Skeletal muscle satellite cell (primary cell): ENCODE measurements at regions not wholly inside any gene's neighbourhood (a gene's known extent, or its start where the extent isn't known, plus 50 kb on each side); places are given as distances from the start of the nearest gene placed in this dataset.
"Not testable (repeated sequence)": the region's sequence is repeated elsewhere in the genome, so short reads cannot be mapped to it uniquely, and the experiment has no call there.

Experiments
- H3K27me3 ChIP-seq: 2 replicates; pipeline ENCODE4 v1.7.0; 2013; ENCODE audit warnings: low read length; ENCODE audit not compliant: control insufficient read depth, insufficient read depth
- H3K36me3 ChIP-seq: 2 replicates; pipeline ENCODE4 v1.7.0; 2013; ENCODE audit warnings: mild to moderate bottlenecking, control low read depth, low read length; ENCODE audit not compliant: insufficient read depth
- H3K4me1 ChIP-seq: 2 replicates; pipeline ENCODE4 v1.7.0; 2013; ENCODE audit warnings: low read length; ENCODE audit not compliant: control insufficient read depth, insufficient read depth
- H3K4me2 ChIP-seq: 2 replicates; pipeline ENCODE4 v1.7.0; 2013; ENCODE audit warnings: mild to moderate bottlenecking, low read length
- H3K4me3 ChIP-seq: 2 replicates; pipeline ENCODE4 v1.7.0; 2013; ENCODE audit warnings: low read length
- H3K9ac ChIP-seq: 2 replicates; pipeline ENCODE4 v1.7.0; 2013; ENCODE audit warnings: mild to moderate bottlenecking, low read depth, low read length, moderate library complexity
- H3K9me3 ChIP-seq: replicated peaks from 2 replicates; pipeline ENCODE4 v1.7.0; 2013; ENCODE audit warnings: mild to moderate bottlenecking, control low read depth, low read length

DNA sequence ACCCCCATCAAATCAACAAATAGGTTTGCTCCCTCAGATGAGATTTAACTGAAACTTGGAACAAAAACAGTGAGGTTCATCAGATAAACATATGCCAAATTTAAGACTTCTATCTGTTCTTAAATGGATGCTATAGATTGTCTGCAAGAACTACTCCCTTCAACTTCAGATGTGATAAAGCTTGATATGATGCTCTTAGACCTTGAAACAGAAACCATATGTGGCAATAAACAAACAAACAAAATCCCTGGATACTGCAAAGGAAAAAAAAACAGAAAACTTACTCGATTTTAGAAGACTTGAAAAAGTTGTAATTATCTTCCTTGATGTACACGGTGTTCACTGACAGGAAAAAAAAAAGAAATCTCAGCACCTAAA is 286.1 kb upstream of the USP25 start:
- Histone ChIP-seq H3K9me3 (no peaks in the 10 kb centered on the region), H3K4me3 (no peak overlapping the region), H3K36me3 (no peaks in the 10 kb centered on the region), H3K4me1 (peaks cover 16% of the 10 kb centered on the region), H3K9ac (no peak overlapping the region), H3K4me2 (no peak overlapping the region), H3K27me3 (no peaks in the 10 kb centered on the region)

DNA sequence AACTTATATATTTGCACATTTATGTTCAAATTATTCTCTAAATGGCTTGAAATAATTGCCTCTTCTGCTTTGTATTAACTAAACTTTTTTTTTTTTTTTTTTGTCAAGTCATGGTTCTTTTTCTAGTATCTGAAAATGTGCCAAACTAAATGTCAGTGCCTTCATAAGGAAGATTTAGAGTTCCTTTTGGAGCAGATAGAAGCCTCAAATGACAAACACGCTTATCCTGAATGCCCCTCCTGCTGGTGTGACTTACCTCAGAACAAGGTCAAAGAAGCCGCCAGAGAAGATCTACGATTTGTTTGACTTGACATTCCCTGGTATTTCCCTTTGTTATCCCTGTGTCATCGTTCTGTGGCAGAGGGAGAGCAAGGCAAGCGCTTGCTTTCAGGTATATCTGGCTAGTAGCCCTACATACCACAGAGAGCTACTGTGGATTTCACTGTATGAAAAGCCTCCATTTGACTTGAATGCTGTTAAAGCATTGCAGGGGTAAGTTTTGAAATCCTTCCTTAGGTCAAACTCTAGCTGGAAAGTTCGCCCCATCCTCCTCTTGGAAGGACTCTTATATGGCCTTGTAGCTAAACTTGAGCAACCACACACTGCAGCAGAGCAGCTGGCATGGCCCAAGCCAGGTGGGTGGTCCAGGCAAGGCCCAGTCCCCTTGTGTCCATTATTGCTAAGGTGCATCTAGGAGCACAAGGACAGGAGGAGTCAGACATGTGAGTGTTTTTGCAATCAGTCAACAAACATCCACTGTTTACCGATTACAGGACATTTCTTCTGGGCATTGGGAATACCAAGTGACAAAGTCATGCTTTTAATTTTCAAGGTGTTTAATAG is 285.4 kb upstream of the USP25 start:
- Histone ChIP-seq H3K4me1 (peaks cover 16% of the 10 kb centered on the region), H3K36me3 (no peaks in the 10 kb centered on the region), H3K4me2 (no peak overlapping the region), H3K4me3 (no peak overlapping the region), H3K9me3 (no peaks in the 10 kb centered on the region), H3K9ac (no peak overlapping the region), H3K27me3 (no peaks in the 10 kb centered on the region)

DNA sequence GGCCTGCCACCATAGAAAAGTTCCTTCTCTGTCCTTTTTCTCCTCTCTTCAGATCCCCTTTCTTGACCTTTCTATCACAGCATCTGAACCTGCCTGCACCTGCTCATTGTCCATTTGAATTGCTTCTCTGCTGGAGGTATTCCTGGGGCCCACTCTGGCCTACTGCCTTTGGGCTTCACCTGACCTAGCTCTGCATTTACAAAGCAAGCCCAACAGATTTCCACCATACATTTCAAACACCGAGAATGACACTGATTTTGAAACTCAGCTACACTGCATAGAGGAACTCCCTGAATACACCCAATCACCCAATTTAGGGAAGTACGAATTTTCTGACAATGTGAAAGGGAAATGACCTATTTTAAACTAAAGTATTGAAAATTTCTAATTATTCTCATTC is 284.5 kb upstream of the USP25 start:
- H3K9ac ChIP-seq: no peak overlapping the region
- H3K9me3 ChIP-seq: no peaks in the 10 kb centered on the region
- no peak overlapping the region for H3K4me2 ChIP-seq
- no peaks in the 10 kb centered on the region for H3K36me3 ChIP-seq
- no peak overlapping the region for H3K4me3 ChIP-seq
- H3K4me1 ChIP-seq: peaks cover 7% of the 10 kb centered on the region
- H3K27me3 ChIP-seq: no peaks in the 10 kb centered on the region

DNA sequence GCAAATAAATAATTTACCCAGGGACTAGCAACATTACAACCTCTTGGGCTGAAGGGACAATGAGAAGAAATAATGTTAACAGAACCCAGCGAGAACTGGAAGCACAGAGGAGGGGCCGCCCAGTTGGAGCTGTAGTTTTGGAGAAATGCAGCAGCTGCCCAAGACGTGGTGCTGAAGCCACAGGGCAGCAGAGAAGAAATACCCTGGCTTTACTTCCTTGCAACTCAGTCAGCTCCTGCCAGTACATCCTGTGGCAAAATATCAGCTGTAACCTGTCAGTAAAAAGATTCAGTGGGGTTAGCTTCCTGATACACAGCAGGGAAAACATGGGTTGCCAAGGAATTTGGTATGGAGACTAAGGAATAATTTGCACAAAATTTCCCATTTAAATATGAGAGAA is 283.6 kb upstream of the USP25 start:
- Histone ChIP-seq H3K36me3 (no peaks in the 10 kb centered on the region), H3K9me3 (no peaks in the 10 kb centered on the region), H3K4me2 (no peak overlapping the region), H3K9ac (no peak overlapping the region), H3K27me3 (no peaks in the 10 kb centered on the region), H3K4me3 (no peak overlapping the region), H3K4me1 (peaks cover 1% of the 10 kb centered on the region)

DNA sequence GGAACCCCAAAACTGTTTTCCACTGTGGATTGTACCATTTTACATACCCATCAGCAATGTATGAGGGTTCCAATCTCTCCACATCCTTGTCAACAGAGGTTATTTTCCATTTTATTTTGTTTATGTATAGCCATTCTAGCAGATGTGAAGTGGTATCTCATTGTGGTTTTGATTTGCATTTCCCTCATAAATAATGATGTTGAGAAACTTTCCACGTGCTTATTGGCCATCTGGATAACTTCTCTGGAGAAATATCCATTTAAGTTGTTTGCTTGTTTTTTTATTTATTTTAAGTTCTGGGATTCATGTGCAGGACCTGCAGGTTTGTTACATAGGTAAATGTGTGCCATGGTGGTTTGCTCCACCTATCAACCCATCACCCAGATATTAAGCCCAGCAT is 280.2 kb upstream of the USP25 start:
- Histone ChIP-seq H3K36me3 (no peaks in the 10 kb centered on the region), H3K9me3 (no peaks in the 10 kb centered on the region), H3K27me3 (no peaks in the 10 kb centered on the region), H3K9ac (no peak overlapping the region), H3K4me1 (no peaks in the 10 kb centered on the region), H3K4me3 (no peak overlapping the region), H3K4me2 (no peak overlapping the region)

DNA sequence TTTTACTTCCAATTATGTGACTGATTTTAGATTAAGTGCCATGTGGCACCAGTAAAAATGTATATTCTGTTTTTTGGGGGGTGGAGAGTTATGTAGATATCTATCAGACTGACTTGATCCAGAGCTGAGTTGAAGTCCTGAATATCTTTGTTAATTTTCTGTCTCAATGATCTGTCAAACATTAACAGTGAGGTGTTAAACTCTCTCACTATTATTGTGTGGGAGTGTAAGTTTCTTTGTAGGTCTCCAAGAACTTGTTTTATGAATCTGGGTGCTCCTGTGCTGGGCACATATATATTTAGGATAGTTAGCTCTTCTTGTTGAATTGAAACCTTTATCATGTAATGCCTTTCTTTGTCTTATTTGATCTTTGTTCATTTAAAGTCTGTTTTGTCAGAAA is 276.5 kb upstream of the USP25 start:
- Histone ChIP-seq H3K9ac (no peak overlapping the region), H3K27me3 (no peaks in the 10 kb centered on the region), H3K4me1 (no peaks in the 10 kb centered on the region), H3K9me3 (no peaks in the 10 kb centered on the region), H3K36me3 (no peaks in the 10 kb centered on the region), H3K4me2 (no peak overlapping the region), H3K4me3 (no peak overlapping the region)

DNA sequence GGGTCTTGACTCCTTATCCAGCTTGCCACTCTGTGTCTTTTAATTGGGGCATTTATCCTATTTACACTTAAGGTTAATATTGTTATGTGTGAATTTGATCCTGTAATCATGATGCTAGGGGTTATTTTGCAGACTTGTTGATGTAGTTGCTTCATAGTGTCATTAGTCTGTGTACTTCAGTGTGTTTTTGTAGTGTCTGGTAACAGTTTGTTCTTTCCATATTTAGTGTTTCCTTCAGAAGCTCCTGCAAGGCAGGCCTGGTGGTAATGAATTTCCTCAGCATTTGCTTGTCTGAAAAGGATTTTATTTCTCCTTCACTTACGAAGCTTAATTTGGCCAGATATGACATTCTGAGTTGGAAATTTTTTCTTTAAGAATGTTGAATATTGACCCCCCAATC is 276.0 kb upstream of the USP25 start:
- H3K36me3 ChIP-seq, H3K4me1 ChIP-seq, H3K4me3 ChIP-seq, H3K4me2 ChIP-seq, H3K9ac ChIP-seq, H3K9me3 ChIP-seq, H3K27me3 ChIP-seq: not testable (repeated sequence)

DNA sequence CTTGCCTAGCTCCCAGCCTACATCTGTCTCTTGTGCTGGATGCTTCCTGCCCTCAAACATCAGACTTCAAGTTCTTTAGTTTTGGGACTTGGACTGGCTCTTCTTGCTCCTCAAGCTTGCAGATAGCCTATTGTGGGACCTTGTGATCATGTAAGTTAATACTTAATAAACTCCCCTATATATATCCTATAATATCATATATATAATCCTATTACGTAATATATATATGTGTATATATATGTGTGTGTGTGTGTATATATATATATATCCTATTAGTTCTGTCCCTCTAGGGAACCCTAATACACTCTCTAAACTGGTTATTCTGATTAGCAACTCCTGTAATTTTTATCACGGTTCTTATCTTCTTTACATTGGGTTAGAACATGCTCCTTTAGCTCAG is 274.9 kb upstream of the USP25 start:
- not testable (repeated sequence) for H3K27me3 ChIP-seq, H3K4me1 ChIP-seq, H3K9ac ChIP-seq, H3K4me3 ChIP-seq, H3K4me2 ChIP-seq, H3K36me3 ChIP-seq, H3K9me3 ChIP-seq

DNA sequence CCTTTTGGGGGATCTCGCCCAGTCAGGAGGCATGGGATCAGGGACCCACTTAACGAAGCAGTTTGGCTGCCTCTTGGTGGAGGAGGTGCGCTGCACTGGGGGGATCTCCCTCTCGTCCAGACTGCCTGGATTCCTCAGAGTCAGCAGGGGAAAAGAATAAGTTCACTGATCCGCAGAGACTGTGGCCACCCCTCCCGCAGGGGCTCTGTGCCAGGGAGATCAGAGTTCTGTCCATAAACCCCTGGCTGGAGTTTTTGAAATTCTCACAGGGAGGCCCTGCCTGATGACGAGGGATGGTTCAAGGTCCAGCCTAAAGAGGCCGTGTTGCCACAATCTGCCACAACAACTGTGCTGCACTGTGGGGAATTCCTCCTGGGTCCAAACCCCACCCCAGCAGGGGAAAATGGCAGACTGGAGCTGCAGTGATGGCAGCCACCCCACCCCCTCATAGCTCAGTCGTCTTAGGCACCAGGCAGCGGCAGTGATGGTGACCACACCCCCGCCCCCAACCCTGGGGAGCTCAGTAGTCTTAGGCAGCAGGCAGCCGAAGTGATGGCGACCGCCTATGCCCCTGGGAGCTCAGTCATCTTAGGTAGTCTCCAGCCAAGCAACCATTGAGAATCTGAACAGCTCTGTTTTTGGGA is 273.8 kb upstream of the USP25 start:
- no peaks in the 10 kb centered on the region for H3K9me3 ChIP-seq
- H3K4me3 ChIP-seq: no peak overlapping the region
- H3K4me2 ChIP-seq: no peak overlapping the region

DNA sequence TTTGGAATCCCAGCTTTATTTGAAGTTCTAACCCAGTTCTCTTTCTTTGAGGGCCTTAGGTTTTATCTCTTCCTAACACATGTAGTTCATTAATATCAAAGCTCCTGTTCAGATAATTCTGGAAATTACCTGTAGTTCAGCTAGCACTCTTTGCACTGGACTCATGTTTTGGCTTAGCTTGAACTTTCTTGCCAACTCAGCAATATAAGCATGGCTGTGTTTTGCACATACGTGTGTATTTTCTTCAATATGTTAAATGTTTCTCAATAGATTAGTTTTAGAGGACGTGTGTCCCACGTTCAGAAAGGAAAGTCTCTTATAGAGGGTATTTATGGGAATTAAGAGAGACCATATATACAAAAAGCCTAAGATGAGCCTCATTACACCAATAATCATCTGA is 271.8 kb upstream of the USP25 start:
- H3K4me1 ChIP-seq: no peaks in the 10 kb centered on the region
- no peaks in the 10 kb centered on the region for H3K9me3 ChIP-seq
- no peaks in the 10 kb centered on the region for H3K36me3 ChIP-seq
- no peak overlapping the region for H3K4me2 ChIP-seq
- no peak overlapping the region for H3K9ac ChIP-seq
- H3K4me3 ChIP-seq: no peak overlapping the region
- H3K27me3 ChIP-seq: no peaks in the 10 kb centered on the region

More for the DNA sequence above, 273.8 kb upstream of the USP25 start:
- Histone ChIP-seq H3K9ac (no peak overlapping the region), H3K4me1 (no peaks in the 10 kb centered on the region), H3K36me3 (no peaks in the 10 kb centered on the region), H3K27me3 (no peaks in the 10 kb centered on the region)

DNA sequence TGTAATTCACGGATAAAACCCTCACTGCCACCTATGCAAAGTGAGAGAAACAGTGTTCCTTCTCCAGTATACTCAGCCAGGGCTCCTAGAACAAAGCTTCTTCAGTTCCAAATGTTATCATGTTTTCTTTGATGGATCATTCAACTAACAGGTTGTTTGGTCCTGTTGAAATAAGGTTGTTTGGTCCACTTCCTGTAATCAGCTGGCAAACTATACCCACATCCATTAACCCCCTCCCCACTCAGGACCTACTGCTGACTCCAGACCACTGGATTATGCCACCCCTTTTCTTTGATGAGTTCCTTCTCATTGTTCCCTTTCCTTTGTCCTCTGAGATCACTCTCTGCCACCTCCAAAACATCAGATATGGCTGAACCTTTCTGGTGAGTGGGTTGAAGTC is 267.7 kb upstream of the USP25 start:
- no peak overlapping the region for H3K4me3 ChIP-seq

DNA sequence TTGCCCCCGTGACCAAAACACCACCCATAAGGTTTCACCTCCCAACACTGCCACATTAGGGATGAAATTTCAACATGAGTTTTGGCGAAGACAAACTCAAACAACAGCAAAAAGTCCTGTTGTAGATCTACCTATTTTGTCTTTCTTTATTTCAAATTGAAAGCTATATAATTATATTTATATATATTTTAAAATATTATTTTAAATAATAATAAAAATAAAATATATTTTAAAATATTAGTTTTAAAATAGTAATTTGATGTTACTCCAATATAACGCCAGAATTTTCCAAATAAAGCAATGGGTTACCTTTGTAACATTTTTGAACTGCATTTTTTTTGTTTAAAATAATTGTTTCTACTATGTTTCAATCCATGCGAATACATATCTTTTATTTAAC is 263.5 kb upstream of the USP25 start:
- H3K27me3 ChIP-seq: no peaks in the 10 kb centered on the region
- no peak overlapping the region for H3K4me2 ChIP-seq
- no peak overlapping the region for H3K4me3 ChIP-seq

More for the DNA sequence above, 267.7 kb upstream of the USP25 start:
- Histone ChIP-seq H3K9me3 (no peaks in the 10 kb centered on the region), H3K27me3 (no peaks in the 10 kb centered on the region), H3K4me1 (no peaks in the 10 kb centered on the region), H3K4me2 (no peak overlapping the region), H3K9ac (no peak overlapping the region), H3K36me3 (no peaks in the 10 kb centered on the region)

More for the DNA sequence above, 263.5 kb upstream of the USP25 start:
- H3K9ac ChIP-seq: no peak overlapping the region
- H3K9me3 ChIP-seq: no peaks in the 10 kb centered on the region
- H3K4me1 ChIP-seq: no peaks in the 10 kb centered on the region
- H3K36me3 ChIP-seq: no peaks in the 10 kb centered on the region
